ENCODE measurements at regions not wholly inside any gene's neighbourhood (a gene's known extent, or its start where the extent isn't known, plus 50 kb on each side); places are given as distances from the start of the nearest gene placed in this dataset.

- DNase-seq, result no peak
These were observed 537.3 kb upstream of the TGFBR2 start for GRCh38 chr3:30069056-30069455.

GRCh38 chr3:30073040-30073439, 533.4 kb upstream of the TGFBR2 start:
- DNase-seq, result no peak

- DNase-seq, result peak; percentile 17
These were observed 532.8 kb upstream of the TGFBR2 start for GRCh38 chr3:30073622-30074021.

GRCh38 chr3:30075514-30075913, 530.9 kb upstream of the TGFBR2 start:
- DNase-seq, result no peak

GRCh38 chr3:30076899-30077298, 529.5 kb upstream of the TGFBR2 start:
- no peak for DNase-seq

GRCh38 chr3:30077746-30078145, 528.7 kb upstream of the TGFBR2 start:
- no peak for DNase-seq

- DNase-seq, result peak; percentile 51
These were observed 527.7 kb upstream of the TGFBR2 start for GRCh38 chr3:30078736-30079135.

- DNase-seq, result peak; percentile 47
These were observed 524.5 kb upstream of the TGFBR2 start for GRCh38 chr3:30081904-30082303.

GRCh38 chr3:30082652-30083051, 523.7 kb upstream of the TGFBR2 start:
- no peak for DNase-seq

- no peak for DNase-seq
These were observed 523.1 kb upstream of the TGFBR2 start for GRCh38 chr3:30083315-30083714.

GRCh38 chr3:30084316-30084715, 522.1 kb upstream of the TGFBR2 start:
- DNase-seq, result no peak

- no peak for DNase-seq
These were observed 521.4 kb upstream of the TGFBR2 start for GRCh38 chr3:30084971-30085403.

GRCh38 chr3:30085486-30085885, 520.9 kb upstream of the TGFBR2 start:
- DNase-seq, result no peak

GRCh38 chr3:30091686-30092085, 514.7 kb upstream of the TGFBR2 start:
- no peak for DNase-seq

GRCh38 chr3:30097022-30097650, 509.3 kb upstream of the TGFBR2 start:
- no peak for DNase-seq

GRCh38 chr3:30098243-30098642, 508.2 kb upstream of the TGFBR2 start:
- DNase-seq, result no peak

- no peak for DNase-seq
These were observed 507.5 kb upstream of the TGFBR2 start for GRCh38 chr3:30098653-30099455.

GRCh38 chr3:30102356-30102755, 504.0 kb upstream of the TGFBR2 start:
- DNase-seq, result no peak

- DNase-seq, result no peak
These were observed 503.2 kb upstream of the TGFBR2 start for GRCh38 chr3:30103186-30103585.

- no peak for DNase-seq
These were observed 498.9 kb upstream of the TGFBR2 start for GRCh38 chr3:30107531-30107930.

GRCh38 chr3:30112411-30112810, 494.0 kb upstream of the TGFBR2 start:
- no peak for DNase-seq

- DNase-seq, result peak; percentile 48
These were observed 493.4 kb upstream of the TGFBR2 start for GRCh38 chr3:30112902-30113484.

GRCh38 chr3:30113906-30114305, 492.5 kb upstream of the TGFBR2 start:
- no peak for DNase-seq

- no peak for DNase-seq
These were observed 491.5 kb upstream of the TGFBR2 start for GRCh38 chr3:30114918-30115317.
